Caco-2 (cell line): ENCODE measurements at regions not wholly inside any gene's neighbourhood (a gene's known extent, or its start where the extent isn't known, plus 50 kb on each side); places are given as distances from the start of the nearest gene placed in this dataset.

Experiments
- BruUV-seq: library from RNA; stranded (reverse); fragments of 400-500 nt; replicated peaks from 2 replicates; lab custom pipeline; 2021; lab: Mats Ljungman, UMichigan
- CTCF ChIA-PET: fragments of 300-600 bp; sonication (Branson Sonifier 250); formaldehyde crosslinking; loops from one replicate; lab custom pipeline; 2022; ENCODE audit warnings: antibody characterized with exemption; lab: Charles Lee
- POLR2A ChIA-PET: fragments of 300-600 bp; sonication (Branson Sonifier 250); formaldehyde crosslinking; loops from one replicate; lab custom pipeline; 2022; ENCODE audit warnings: antibody characterized with exemption; lab: Charles Lee
- DNase-seq, 2 experiments: peaks; one replicate each; pipeline versions ENCODE4 v3.0.0 to v3.0.0-alpha.2; 2020 to 2022
- H3K27me3 ChIP-seq: replicated peaks from 2 replicates; pipeline ENCODE4 v1.6.0; 2011; ENCODE audit warnings: low read length; ENCODE audit not compliant: control insufficient read depth, insufficient read depth
- H3K36me3 ChIP-seq: 2 replicates; pipeline ENCODE4 v1.5.1; 2011; ENCODE audit warnings: low read length; ENCODE audit not compliant: control insufficient read depth, insufficient read depth
- H3K4me1 ChIP-seq: fragments of 250-450 bp; sonication (Bioruptor Pico); 2 replicates; pipeline ENCODE4 v1.5.1; 2020; ENCODE audit warnings: mild to moderate bottlenecking
- H3K4me3 ChIP-seq: 2 replicates; pipeline ENCODE4 v1.5.1; 2011; ENCODE audit warnings: low read depth, mild to moderate bottlenecking, control low read depth, low read length
- H3K9me3 ChIP-seq: fragments of 250-450 bp; sonication (Bioruptor Pico); 2 replicates; pipeline ENCODE4 v1.5.1; 2020; ENCODE audit warnings: mild to moderate bottlenecking, moderate library complexity
- H3K27ac Mint-ChIP-seq: one replicate; pipeline ENCODE4 v1.8.0; 2022; ENCODE audit warnings: mixed read lengths; ENCODE audit not compliant: unreplicated experiment
- H3K27me3 Mint-ChIP-seq: one replicate; pipeline ENCODE4 v1.8.0; 2022; ENCODE audit warnings: mixed read lengths; ENCODE audit not compliant: insufficient read depth, unreplicated experiment
- H3K36me3 Mint-ChIP-seq: one replicate; pipeline ENCODE4 v1.8.0; 2022; ENCODE audit warnings: mild to moderate bottlenecking, mixed read lengths; ENCODE audit not compliant: insufficient read depth, unreplicated experiment
- H3K4me1 Mint-ChIP-seq: one replicate; pipeline ENCODE4 v1.8.0; 2022; ENCODE audit warnings: low read depth, mixed read lengths; ENCODE audit not compliant: unreplicated experiment
- H3K4me3 Mint-ChIP-seq: one replicate; pipeline ENCODE4 v1.8.0; 2022; ENCODE audit warnings: mild to moderate bottlenecking, moderate library complexity, mixed read lengths; ENCODE audit not compliant: unreplicated experiment
- H3K9me3 Mint-ChIP-seq: one replicate; pipeline ENCODE4 v1.8.0; 2022; ENCODE audit warnings: mixed read lengths; ENCODE audit not compliant: unreplicated experiment
- intact Hi-C: fragments of 100-400 bp; cut with micrococcal nuclease; formaldehyde crosslinking; loops from one replicate; pipeline ENCODE4 v1.10.0; 2022; ENCODE audit not compliant: unreplicated experiment
- TF ChIP-seq, protein P1 (sequence below), 2 experiments: fragments of 200-600 bp in 1 of 2; IDR thresholded peaks; 1 replicate in 1 of 2; 2 replicates in 1 of 2; pipeline versions ENCODE4 v1.5.1 to v1.8.0; 2011 to 2022; ENCODE audit warnings: antibody characterized with exemption in 1 of 2, control low read depth in 1 of 2, inconsistent platforms in 1 of 2, low read depth in 1 of 2, low read length in 1 of 2, mild to moderate bottlenecking in 1 of 2, moderate library complexity in 1 of 2; ENCODE audit not compliant: insufficient read depth in 1 of 2, severe bottlenecking in 1 of 2, unreplicated experiment in 1 of 2

DNA sequence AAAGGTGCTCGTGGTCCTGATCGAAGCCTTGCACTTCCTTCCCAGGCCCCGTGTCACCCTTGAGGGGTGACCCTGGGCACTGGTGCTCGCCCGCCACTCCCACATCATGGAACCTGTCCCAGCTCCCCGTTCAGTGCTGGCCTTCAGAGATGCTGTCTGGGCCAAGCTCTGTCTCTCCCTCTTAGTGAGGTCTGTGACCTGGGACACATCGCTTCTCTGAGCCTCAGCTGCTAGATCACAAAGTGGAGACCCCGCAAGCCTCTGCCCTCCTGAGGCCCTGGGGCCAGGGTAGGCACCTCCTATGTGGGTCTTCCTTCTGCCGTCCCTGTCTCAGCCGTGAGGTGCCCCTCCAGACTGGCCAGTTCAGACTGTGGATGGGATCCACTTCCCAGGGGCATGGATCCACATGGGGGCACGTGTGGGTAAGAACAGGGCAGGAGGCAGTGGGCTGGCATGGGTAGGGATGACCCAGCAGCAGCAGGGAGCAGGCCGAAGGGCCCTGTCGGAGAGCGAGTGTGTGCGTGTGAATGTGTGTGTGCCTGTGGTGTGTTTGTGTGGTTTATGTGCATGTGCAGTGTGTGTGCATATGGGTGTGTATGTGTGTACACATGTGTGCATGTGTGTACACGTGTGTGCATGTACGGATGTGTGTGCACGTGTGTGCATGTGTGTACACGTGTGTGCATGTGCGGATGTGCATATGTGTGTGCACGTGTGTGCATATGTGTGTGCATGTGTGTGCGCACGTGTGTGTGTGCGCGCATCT lies 1073.7 kb downstream of the BRD1 start:
- intact Hi-C loops: no loop called here
- no peaks in the 10 kb centered on the region for H3K4me1 ChIP-seq
- no peaks in the 10 kb centered on the region for H3K27me3 ChIP-seq
- Mint-ChIP-seq H3K4me3 (no peak overlapping the region), H3K4me1 (no peaks in the 10 kb centered on the region), H3K9me3 (no peaks in the 10 kb centered on the region), H3K27ac (no peak overlapping the region), H3K27me3 (peaks cover 3% of the 10 kb centered on the region), H3K36me3 (peaks cover 5% of the 10 kb centered on the region)
- ChIA-PET POLR2A (no interaction called here), CTCF (no interaction called here)
- no peak for DNase-seq
- BruUV-seq: no TSS peak
- no peaks in the 10 kb centered on the region for H3K9me3 ChIP-seq
- no peak overlapping the region for H3K4me3 ChIP-seq
- TF ChIP-seq, protein P1, sequence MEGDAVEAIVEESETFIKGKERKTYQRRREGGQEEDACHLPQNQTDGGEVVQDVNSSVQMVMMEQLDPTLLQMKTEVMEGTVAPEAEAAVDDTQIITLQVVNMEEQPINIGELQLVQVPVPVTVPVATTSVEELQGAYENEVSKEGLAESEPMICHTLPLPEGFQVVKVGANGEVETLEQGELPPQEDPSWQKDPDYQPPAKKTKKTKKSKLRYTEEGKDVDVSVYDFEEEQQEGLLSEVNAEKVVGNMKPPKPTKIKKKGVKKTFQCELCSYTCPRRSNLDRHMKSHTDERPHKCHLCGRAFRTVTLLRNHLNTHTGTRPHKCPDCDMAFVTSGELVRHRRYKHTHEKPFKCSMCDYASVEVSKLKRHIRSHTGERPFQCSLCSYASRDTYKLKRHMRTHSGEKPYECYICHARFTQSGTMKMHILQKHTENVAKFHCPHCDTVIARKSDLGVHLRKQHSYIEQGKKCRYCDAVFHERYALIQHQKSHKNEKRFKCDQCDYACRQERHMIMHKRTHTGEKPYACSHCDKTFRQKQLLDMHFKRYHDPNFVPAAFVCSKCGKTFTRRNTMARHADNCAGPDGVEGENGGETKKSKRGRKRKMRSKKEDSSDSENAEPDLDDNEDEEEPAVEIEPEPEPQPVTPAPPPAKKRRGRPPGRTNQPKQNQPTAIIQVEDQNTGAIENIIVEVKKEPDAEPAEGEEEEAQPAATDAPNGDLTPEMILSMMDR (IDR thresholded peaks at IDR 0.05; ENCODE audit: insufficient read depth in 1 of 2, low read depth in 1 of 2, low read length in 1 of 2, severe bottlenecking in 1 of 2, unreplicated experiment in 1 of 2): no peak
- H3K36me3 ChIP-seq: no peaks in the 10 kb centered on the region

DNA sequence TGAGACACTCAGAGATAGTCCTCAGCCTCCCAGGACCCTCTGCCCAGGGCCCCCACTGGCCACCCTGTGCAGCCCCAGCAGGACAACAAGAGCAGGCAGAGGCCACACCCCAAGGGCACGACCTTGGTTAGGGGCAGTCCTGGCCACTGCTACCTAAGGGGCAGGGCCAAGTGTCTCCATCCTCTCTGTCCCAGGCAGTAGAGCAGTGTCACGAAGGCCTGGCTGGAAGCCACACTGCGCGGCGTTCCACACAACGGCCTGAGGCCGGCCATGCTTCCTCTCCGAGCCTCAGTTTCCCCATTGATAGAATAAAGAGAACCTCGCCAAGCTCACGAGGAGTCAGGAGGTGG lies 1074.3 kb downstream of the BRD1 start:
- no TSS peak for BruUV-seq
- POLR2A ChIA-PET: no interaction called here
- no peaks in the 10 kb centered on the region for H3K4me1 ChIP-seq
- H3K27ac Mint-ChIP-seq: no peak overlapping the region
- TF ChIP-seq, protein P1 (IDR thresholded peaks at IDR 0.05; ENCODE audit: insufficient read depth in 1 of 2, low read depth in 1 of 2, low read length in 1 of 2, severe bottlenecking in 1 of 2, unreplicated experiment in 1 of 2): no peak
- no peak overlapping the region for H3K4me3 Mint-ChIP-seq
- no peaks in the 10 kb centered on the region for H3K27me3 ChIP-seq
- H3K9me3 ChIP-seq: no peaks in the 10 kb centered on the region
- DNase-seq: no peak
- H3K36me3 ChIP-seq: no peaks in the 10 kb centered on the region
- H3K4me1 Mint-ChIP-seq: no peaks in the 10 kb centered on the region
- H3K9me3 Mint-ChIP-seq: no peaks in the 10 kb centered on the region
- intact Hi-C loops: no loop called here
- peaks cover 3% of the 10 kb centered on the region for H3K27me3 Mint-ChIP-seq
- H3K4me3 ChIP-seq: no peak overlapping the region
- CTCF ChIA-PET: no interaction called here
- peaks cover 5% of the 10 kb centered on the region for H3K36me3 Mint-ChIP-seq

DNA sequence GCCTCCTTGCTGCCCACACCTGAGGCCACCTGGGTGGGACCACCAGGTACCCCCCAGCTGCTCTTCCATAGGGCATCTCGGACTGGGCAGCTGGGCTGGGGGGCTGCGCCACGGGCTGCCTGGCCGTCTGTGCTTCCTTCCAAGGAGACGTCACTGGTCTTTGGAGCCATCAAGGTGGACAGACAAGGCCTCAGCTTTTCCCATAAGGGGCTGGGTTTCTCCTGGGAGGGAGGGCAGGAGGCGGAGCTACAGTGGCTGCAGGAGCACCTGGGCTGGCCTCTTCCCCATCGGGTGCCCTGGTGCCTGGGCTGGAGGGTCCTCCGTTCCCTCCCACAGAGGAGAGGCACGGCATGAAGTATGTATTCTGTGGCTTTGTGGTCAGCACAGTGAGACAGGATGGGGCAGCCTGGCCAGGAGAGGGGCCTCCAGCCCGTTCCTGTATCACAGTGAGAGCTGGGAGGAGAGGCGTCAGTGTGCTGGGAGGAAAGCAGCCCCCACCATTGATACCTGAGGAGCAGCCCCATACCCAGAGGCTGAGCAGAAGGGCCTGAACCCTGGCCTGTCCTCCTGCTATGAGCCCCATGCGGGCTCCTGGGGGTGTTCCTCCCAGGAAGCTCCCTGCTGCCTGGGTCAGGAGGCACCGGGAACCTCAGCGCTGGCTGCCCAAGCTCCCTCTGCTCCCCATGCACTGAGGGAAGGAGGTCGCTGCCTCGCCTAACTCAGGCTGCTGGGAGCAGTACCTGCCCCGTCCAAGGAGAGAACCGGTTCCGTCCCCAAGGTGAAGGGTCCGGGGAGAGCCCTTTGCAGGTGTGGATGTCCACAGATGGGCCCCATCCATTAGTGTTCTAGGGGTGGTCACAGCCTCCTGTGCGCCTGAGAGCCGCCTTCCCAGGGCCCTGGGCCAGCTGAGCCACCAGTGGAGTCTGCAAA lies 1075.0 kb downstream of the BRD1 start:
- H3K36me3 Mint-ChIP-seq: peaks cover 5% of the 10 kb centered on the region
- H3K4me1 ChIP-seq: no peaks in the 10 kb centered on the region
- TF ChIP-seq, protein P1 (IDR thresholded peaks at IDR 0.05; ENCODE audit: insufficient read depth in 1 of 2, low read depth in 1 of 2, low read length in 1 of 2, severe bottlenecking in 1 of 2, unreplicated experiment in 1 of 2): no peak
- ChIA-PET CTCF (no interaction called here), POLR2A (no interaction called here)
- DNase-seq: no peak
- intact Hi-C loops: no loop called here
- H3K27me3 Mint-ChIP-seq: peaks cover 3% of the 10 kb centered on the region
- no peaks in the 10 kb centered on the region for H3K36me3 ChIP-seq
- H3K4me3 Mint-ChIP-seq: no peak overlapping the region
- H3K4me3 ChIP-seq: no peak overlapping the region
- no peaks in the 10 kb centered on the region for H3K9me3 Mint-ChIP-seq
- H3K27ac Mint-ChIP-seq: no peak overlapping the region
- no peaks in the 10 kb centered on the region for H3K27me3 ChIP-seq
- no TSS peak for BruUV-seq
- no peaks in the 10 kb centered on the region for H3K4me1 Mint-ChIP-seq
- H3K9me3 ChIP-seq: no peaks in the 10 kb centered on the region
